ENCODE measurements at regions not wholly inside any gene's neighbourhood (a gene's known extent, or its start where the extent isn't known, plus 50 kb on each side); places are given as distances from the start of the nearest gene placed in this dataset.

GRCh38 chr20:24867556-24867955 is 81.5 kb upstream of the CST7 start:
- no peak for ATAC-seq
- no peak for DNase-seq

GRCh38 chr20:24868396-24868927 is 80.6 kb upstream of the CST7 start:
- Mint-ChIP-seq H3K27me3 (peaks cover 21% of the 10 kb centered on the region), H3K27ac (no peak overlapping the region), H3K4me3 (no peak overlapping the region), H3K4me1 (peaks cover 2% of the 10 kb centered on the region), H3K36me3 (ENCODE audit: low read depth) (peaks cover 5% of the 10 kb centered on the region)
- no peak for DNase-seq
- ATAC-seq, result no peak
- H3K9me3 ChIP-seq (ENCODE audit: control insufficient read depth, low read length, poor library complexity, severe bottlenecking), result no peaks in the 10 kb centered on the region

More at GRCh38 chr20:24867556-24867955, 81.5 kb upstream of the CST7 start:
- Mint-ChIP-seq H3K4me1 (peaks cover 2% of the 10 kb centered on the region), H3K27me3 (peaks cover 19% of the 10 kb centered on the region), H3K27ac (no peak overlapping the region), H3K4me3 (no peak overlapping the region), H3K36me3 (ENCODE audit: low read depth) (peaks cover 5% of the 10 kb centered on the region)
- H3K9me3 ChIP-seq (ENCODE audit: control insufficient read depth, low read length, poor library complexity, severe bottlenecking), result no peaks in the 10 kb centered on the region

GRCh38 chr20:24868959-24869358 is 80.1 kb upstream of the CST7 start:
- Mint-ChIP-seq H3K27ac (no peak overlapping the region), H3K4me3 (no peak overlapping the region), H3K27me3 (peaks cover 26% of the 10 kb centered on the region), H3K4me1 (peaks cover 2% of the 10 kb centered on the region), H3K36me3 (ENCODE audit: low read depth) (peaks cover 5% of the 10 kb centered on the region)
- H3K9me3 ChIP-seq (ENCODE audit: control insufficient read depth, low read length, poor library complexity, severe bottlenecking), result no peaks in the 10 kb centered on the region
- ATAC-seq, result no peak
- no peak for DNase-seq

- ATAC-seq (no peak), DNase-seq (no peak)
- peaks cover 5% of the 10 kb centered on the region for H3K36me3 Mint-ChIP-seq (ENCODE audit: low read depth)
- peaks cover 2% of the 10 kb centered on the region for H3K4me1 Mint-ChIP-seq
- no peak overlapping the region for H3K27ac Mint-ChIP-seq
- H3K9me3 ChIP-seq (ENCODE audit: control insufficient read depth, low read length, poor library complexity, severe bottlenecking), result no peaks in the 10 kb centered on the region
- H3K27me3 Mint-ChIP-seq, result peaks cover 34% of the 10 kb centered on the region
- no peak overlapping the region for H3K4me3 Mint-ChIP-seq
Observed at GRCh38 chr20:24870057-24870456, 79.0 kb upstream of the CST7 start.

- Mint-ChIP-seq H3K36me3 (ENCODE audit: low read depth) (peaks cover 2% of the 10 kb centered on the region), H3K27ac (no peak overlapping the region), H3K27me3 (peaks cover 34% of the 10 kb centered on the region), H3K4me3 (no peak overlapping the region), H3K4me1 (peaks cover 2% of the 10 kb centered on the region)
- DNase-seq, result no peak
- no peaks in the 10 kb centered on the region for H3K9me3 ChIP-seq (ENCODE audit: control insufficient read depth, low read length, poor library complexity, severe bottlenecking)
- no peak for ATAC-seq
Observed at GRCh38 chr20:24870881-24871280, 78.2 kb upstream of the CST7 start.

- H3K4me1 Mint-ChIP-seq, result peaks cover 2% of the 10 kb centered on the region
- DNase-seq (no peak), ATAC-seq (no peak)
- peaks cover 42% of the 10 kb centered on the region for H3K27me3 Mint-ChIP-seq
- no peak overlapping the region for H3K4me3 Mint-ChIP-seq
- H3K9me3 ChIP-seq (ENCODE audit: control insufficient read depth, low read length, poor library complexity, severe bottlenecking), result no peaks in the 10 kb centered on the region
- H3K27ac Mint-ChIP-seq, result no peak overlapping the region
- peaks cover 2% of the 10 kb centered on the region for H3K36me3 Mint-ChIP-seq (ENCODE audit: low read depth)
Observed at GRCh38 chr20:24871480-24872213, 77.4 kb upstream of the CST7 start.

- H3K27ac Mint-ChIP-seq, result no peak overlapping the region
- no peak for ATAC-seq
- H3K4me1 Mint-ChIP-seq, result peaks cover 2% of the 10 kb centered on the region
- no peaks in the 10 kb centered on the region for H3K9me3 ChIP-seq (ENCODE audit: control insufficient read depth, low read length, poor library complexity, severe bottlenecking)
- H3K4me3 Mint-ChIP-seq, result no peak overlapping the region
- peaks cover 2% of the 10 kb centered on the region for H3K36me3 Mint-ChIP-seq (ENCODE audit: low read depth)
- peaks cover 42% of the 10 kb centered on the region for H3K27me3 Mint-ChIP-seq
- DNase-seq, result no peak
Observed at GRCh38 chr20:24872291-24873024, 76.6 kb upstream of the CST7 start.

GRCh38 chr20:24873025-24873620 is 75.9 kb upstream of the CST7 start:
- Mint-ChIP-seq H3K27me3 (peaks cover 42% of the 10 kb centered on the region), H3K4me1 (peaks cover 2% of the 10 kb centered on the region), H3K36me3 (ENCODE audit: low read depth) (peaks cover 2% of the 10 kb centered on the region), H3K4me3 (no peak overlapping the region), H3K27ac (no peak overlapping the region)
- DNase-seq (no peak), ATAC-seq (no peak)
- no peaks in the 10 kb centered on the region for H3K9me3 ChIP-seq (ENCODE audit: control insufficient read depth, low read length, poor library complexity, severe bottlenecking)

- peaks cover 2% of the 10 kb centered on the region for H3K4me1 Mint-ChIP-seq
- H3K27ac Mint-ChIP-seq, result no peak overlapping the region
- no peaks in the 10 kb centered on the region for H3K9me3 ChIP-seq (ENCODE audit: control insufficient read depth, low read length, poor library complexity, severe bottlenecking)
- ATAC-seq (no peak), DNase-seq (no peak)
- H3K27me3 Mint-ChIP-seq, result peaks cover 48% of the 10 kb centered on the region
- peaks cover 2% of the 10 kb centered on the region for H3K36me3 Mint-ChIP-seq (ENCODE audit: low read depth)
- H3K4me3 Mint-ChIP-seq, result no peak overlapping the region
Observed at GRCh38 chr20:24875078-24875477, 74.0 kb upstream of the CST7 start.

- H3K4me1 Mint-ChIP-seq, result no peaks in the 10 kb centered on the region
- H3K27ac Mint-ChIP-seq, result no peak overlapping the region
- no peaks in the 10 kb centered on the region for H3K36me3 Mint-ChIP-seq (ENCODE audit: low read depth)
- H3K27me3 Mint-ChIP-seq, result peaks cover 29% of the 10 kb centered on the region
- DNase-seq (no peak), ATAC-seq (no peak)
- H3K9me3 ChIP-seq (ENCODE audit: control insufficient read depth, low read length, poor library complexity, severe bottlenecking), result no peaks in the 10 kb centered on the region
- H3K4me3 Mint-ChIP-seq, result no peak overlapping the region
Observed at GRCh38 chr20:24877652-24878051, 71.4 kb upstream of the CST7 start.

- Mint-ChIP-seq H3K36me3 (ENCODE audit: low read depth) (peaks cover 3% of the 10 kb centered on the region), H3K27me3 (peaks cover 25% of the 10 kb centered on the region), H3K27ac (no peak overlapping the region), H3K4me1 (no peaks in the 10 kb centered on the region), H3K4me3 (no peak overlapping the region)
- no peak for DNase-seq
- ATAC-seq, result no peak
- H3K9me3 ChIP-seq (ENCODE audit: control insufficient read depth, low read length, poor library complexity, severe bottlenecking), result no peaks in the 10 kb centered on the region
Observed at GRCh38 chr20:24878657-24879056, 70.4 kb upstream of the CST7 start.

- Mint-ChIP-seq H3K27me3 (peaks cover 14% of the 10 kb centered on the region), H3K36me3 (ENCODE audit: low read depth) (peaks cover 4% of the 10 kb centered on the region), H3K4me1 (no peaks in the 10 kb centered on the region), H3K27ac (no peak overlapping the region), H3K4me3 (no peak overlapping the region)
- ATAC-seq (no peak), DNase-seq (no peak)
- no peaks in the 10 kb centered on the region for H3K9me3 ChIP-seq (ENCODE audit: control insufficient read depth, low read length, poor library complexity, severe bottlenecking)
Observed at GRCh38 chr20:24879875-24880274, 69.2 kb upstream of the CST7 start.

- peaks cover 14% of the 10 kb centered on the region for H3K27me3 Mint-ChIP-seq
- H3K36me3 Mint-ChIP-seq (ENCODE audit: low read depth), result peaks cover 4% of the 10 kb centered on the region
- H3K27ac Mint-ChIP-seq, result no peak overlapping the region
- H3K4me1 Mint-ChIP-seq, result no peaks in the 10 kb centered on the region
- no peak overlapping the region for H3K4me3 Mint-ChIP-seq
- no peak for DNase-seq
- no peaks in the 10 kb centered on the region for H3K9me3 ChIP-seq (ENCODE audit: control insufficient read depth, low read length, poor library complexity, severe bottlenecking)
- ATAC-seq, result no peak
Observed at GRCh38 chr20:24880356-24880755, 68.7 kb upstream of the CST7 start.
